D341Med (cell line): ENCODE measurements at regions not wholly inside any gene's neighbourhood (a gene's known extent, or its start where the extent isn't known, plus 50 kb on each side); places are given as distances from the start of the nearest gene placed in this dataset.
"Not testable (repeated sequence)": the region's sequence is repeated elsewhere in the genome, so short reads cannot be mapped to it uniquely, and the experiment has no call there.

Experiments used
- DNase-seq: peaks from one replicate; pipeline ENCODE4 v3.0.0; 2012; ENCODE audit warnings: low spot score

- not testable (repeated sequence) for DNase-seq
These were observed 4790.1 kb upstream of the OR11H1 start for GRCh38 chr22:10737931-10738330.

DNA sequence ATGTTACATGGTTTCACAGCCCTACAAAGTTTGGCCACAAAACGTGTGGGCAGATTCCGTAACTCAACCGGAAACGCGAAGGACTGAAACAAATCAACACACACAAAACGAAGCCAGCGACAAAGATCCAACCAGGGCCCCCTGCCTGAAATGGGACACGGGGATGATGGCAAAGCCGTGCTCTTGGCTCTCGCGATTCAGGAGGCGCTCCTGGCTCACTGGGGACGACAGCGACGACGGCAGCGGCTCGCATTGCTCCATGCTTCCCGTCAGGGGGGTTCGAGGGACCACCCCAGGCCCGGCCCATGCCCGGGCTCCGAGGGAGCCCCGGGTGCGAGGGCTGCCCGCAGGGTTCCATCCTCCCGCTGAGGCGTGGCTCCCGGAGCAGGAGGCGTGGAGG lies 4786.8 kb upstream of the OR11H1 start:
- peak; percentile 40 for DNase-seq

- DNase-seq: peak; percentile 45
These were observed 4786.0 kb upstream of the OR11H1 start for GRCh38 chr22:10741776-10742630.

- not testable (repeated sequence) for DNase-seq
These were observed 4781.6 kb upstream of the OR11H1 start for GRCh38 chr22:10746382-10746781.

DNA sequence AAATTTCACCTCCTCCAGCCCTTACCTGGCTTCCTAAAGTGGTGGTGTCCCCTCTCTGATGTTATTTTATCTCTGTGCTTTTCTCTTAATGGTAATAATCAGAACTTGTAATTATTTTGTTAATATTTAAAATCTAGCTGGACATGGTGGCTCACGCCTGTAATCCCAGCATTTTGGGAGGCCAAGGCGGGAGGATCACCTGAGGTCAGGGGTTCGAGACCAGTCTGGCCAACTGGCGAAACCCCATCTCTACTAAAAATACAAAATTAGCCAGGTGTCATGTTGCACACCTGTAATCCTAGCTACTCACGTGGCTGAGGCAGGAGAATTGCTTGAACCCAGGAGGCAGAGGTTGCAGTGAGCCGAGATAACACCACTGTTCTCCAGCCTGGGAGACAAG lies 4780.8 kb upstream of the OR11H1 start:
- not testable (repeated sequence) for DNase-seq

GRCh38 chr22:10748751-10749150 lies 4779.2 kb upstream of the OR11H1 start:
- not testable (repeated sequence) for DNase-seq

GRCh38 chr22:10749423-10749822 lies 4778.6 kb upstream of the OR11H1 start:
- DNase-seq: not testable (repeated sequence)

GRCh38 chr22:10753566-10753965 lies 4774.4 kb upstream of the OR11H1 start:
- not testable (repeated sequence) for DNase-seq

GRCh38 chr22:10755350-10755749 lies 4772.6 kb upstream of the OR11H1 start:
- DNase-seq: not testable (repeated sequence)

DNA sequence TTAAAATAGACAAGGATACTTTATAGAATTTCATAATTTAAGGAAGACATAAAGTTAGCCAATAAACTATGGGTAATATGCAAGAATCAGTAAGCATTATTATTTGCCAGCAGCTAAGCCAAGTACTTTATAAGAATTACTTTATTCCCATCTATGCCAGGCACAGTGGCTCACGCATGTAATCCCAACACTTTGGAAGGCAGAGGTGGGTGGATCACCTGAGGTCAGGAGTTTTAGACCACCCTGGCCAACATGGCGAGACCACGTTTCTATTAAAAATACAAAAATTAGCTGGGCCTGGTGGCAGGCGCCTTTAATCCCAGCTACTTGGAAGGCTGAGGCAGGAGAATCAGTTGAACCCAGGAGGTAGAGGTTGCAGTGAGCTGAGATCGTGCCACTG lies 4767.6 kb upstream of the OR11H1 start:
- not testable (repeated sequence) for DNase-seq

DNA sequence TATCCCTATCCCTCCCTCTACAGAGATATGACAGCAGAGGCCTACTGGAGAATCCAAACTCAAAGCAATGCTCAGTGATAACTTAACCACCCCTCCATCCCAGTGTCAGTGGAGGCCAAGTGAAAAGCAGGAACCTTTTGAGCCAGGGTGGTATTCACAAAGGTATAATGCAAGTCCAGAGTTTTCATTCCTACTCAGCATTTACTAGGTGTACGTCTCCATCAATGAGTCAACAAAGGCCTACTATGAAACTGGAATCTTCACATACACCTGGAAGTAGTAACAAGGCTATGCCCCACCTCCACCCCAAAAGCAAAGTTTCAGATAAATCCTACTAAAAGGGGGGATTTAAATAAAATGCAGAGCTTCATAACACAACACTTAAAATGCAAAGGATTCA lies 4761.7 kb upstream of the OR11H1 start:
- not testable (repeated sequence) for DNase-seq

- DNase-seq: not testable (repeated sequence)
These were observed 4759.1 kb upstream of the OR11H1 start for GRCh38 chr22:10768875-10769274.

DNA sequence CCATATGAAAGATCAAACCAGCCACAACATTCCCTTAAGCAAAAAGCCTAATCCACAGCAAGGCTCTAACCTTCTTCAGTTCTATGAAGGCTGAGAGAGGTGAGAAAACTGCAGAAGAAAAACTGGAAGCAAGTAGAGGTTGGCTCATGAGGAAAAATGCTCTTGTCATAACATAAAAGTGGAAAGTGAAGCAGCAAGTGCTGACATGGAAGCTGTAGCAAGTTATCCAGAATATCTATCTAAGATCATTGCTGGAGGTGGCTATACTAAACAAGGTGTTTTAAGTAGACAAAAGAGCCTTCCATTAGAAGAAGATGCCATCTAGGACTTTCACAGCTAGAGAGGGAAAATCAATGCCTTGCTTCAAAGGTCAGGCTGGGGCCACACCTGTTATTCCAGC lies 4756.2 kb upstream of the OR11H1 start:
- DNase-seq: not testable (repeated sequence)

DNA sequence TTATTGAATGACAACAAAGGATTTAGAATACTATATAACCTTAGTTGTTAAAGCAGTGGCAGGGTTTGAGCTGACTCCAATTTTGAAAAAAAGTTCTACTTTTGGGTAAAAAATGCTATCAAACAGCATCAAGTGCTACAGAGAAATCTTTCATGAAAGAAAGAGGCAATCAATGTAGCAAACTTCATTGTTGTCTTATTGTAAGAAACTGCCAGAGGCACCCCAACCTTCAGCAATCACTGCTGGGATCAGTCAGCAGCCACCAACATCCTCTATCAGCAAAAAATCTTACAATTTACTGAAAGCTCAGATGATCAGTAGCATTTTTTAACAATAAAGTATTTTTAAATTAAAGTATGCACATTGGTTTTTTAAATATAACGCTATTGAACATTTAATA lies 4754.7 kb upstream of the OR11H1 start:
- not testable (repeated sequence) for DNase-seq

DNA sequence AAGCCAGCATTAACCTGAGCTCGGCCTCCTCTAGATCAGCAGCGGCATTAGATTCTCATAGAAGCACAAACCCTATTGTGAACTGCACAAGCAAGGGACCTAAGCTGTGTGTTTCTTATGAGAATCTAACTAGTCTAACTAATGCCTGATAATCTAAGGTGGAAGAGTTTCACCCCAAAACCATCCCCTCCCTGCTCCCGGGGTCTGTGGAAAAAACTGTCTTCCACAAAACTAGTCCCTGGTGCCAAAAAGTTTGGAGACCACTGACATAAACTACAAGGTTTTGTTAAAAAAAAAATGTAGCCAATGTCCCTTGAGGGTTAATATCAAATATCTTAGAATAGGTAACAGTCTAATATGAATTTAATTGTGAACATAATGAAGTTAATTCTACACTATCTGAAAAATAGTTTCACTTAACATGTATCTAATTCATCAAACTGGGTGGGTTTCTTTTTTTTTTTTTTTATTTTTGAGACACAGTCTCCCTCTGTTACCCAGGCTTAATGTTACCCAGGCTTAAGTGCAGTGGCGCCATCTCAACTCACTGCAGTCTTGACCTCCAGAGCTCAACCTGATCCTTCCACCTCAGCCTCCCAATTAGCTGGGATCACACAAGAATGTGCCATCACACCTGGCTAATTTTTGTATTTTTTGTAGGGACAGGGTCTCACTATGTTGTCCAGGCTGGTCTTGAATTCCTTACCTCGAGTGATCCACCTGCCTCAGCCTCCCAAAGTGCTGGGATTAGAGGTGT lies 4752.2 kb upstream of the OR11H1 start:
- not testable (repeated sequence) for DNase-seq

DNA sequence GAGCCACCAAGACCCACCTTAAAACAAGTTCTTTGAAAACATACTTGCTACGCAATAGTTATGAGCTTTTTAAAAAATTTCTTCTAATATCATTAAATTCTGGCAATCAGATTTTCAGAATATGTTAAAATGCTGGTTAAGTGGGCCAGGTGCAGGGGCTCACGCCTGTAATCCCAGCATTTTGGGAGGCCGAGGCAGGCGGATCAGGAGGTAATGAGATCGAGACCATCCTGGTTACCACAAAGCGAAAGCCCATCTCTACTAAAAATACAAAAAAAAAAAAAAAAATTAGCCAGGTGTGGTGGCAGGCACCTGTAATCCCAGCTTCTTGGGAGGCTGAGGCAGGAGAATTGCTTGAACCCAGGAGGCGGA lies 4751.6 kb upstream of the OR11H1 start:
- not testable (repeated sequence) for DNase-seq

- DNase-seq: not testable (repeated sequence)
These were observed 4750.3 kb upstream of the OR11H1 start for GRCh38 chr22:10777733-10778132.

DNA sequence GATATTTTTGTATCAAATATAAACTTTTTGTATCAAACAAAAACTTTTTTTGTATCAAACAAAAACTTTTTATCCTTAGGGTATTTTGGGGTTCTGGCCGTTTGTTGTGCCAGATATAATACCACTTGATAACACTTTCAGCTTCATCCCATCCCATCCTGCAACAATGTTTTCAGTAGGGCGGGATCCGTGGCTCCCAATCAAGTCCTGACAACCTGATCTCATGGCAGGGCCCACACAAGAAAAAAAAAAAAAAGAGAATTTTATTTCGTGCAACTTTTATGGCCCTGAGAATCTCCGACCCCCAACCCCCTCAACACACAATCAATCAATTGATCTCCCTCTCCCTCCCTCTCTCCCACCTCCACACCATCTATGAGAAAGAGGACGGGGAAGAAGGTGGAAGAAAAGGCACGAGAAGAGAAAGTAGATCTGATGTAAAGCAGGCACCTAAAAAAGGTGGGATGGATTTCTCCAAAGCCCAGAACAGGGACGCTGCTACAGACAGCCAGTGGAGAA lies 4749.6 kb upstream of the OR11H1 start:
- DNase-seq: no peak

- DNase-seq: not testable (repeated sequence)
These were observed 4748.8 kb upstream of the OR11H1 start for GRCh38 chr22:10779200-10779599.

- DNase-seq: no peak
These were observed 4747.7 kb upstream of the OR11H1 start for GRCh38 chr22:10780281-10780680.

DNA sequence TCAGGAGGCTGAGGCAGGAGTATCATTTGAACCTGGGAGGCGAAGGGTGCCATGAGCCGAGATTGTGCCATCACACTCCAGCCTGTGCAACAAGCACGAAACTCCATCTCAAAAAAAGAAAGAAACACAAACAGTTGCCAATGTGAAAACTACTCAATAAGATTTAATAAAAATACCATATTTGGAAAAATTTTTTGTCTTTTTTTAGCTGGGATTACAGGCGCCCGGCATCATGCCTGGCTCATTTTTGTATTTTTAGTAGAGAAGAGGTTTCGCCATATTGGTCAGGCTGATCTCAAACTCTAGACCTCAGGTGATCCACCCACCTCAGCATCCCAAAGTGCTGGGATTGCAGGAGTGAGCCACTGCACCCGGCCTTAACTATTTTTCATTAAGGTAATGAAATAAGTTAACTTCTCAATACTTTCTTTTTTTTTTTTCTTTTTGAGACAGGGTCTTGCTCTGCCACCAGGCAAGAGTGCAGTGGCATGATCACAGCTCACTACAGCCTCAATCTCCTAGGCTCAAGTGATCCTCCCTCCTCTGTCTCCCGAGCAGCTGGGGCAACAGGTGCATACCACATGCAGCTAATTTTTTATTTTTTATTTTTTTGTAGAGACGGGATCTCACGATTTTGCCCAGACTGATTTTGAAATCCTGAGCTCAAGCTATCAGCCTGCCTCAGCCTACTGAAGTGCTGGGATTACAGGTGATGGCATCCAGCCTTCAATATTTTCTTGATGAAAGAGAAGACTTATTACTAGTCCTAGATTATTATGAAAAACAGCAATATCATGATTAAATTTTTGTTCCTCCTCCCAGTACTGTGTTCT lies 4746.2 kb upstream of the OR11H1 start:
- no peak for DNase-seq
